Peyer's patch (tissue), 4 donors: ENCODE measurements at regions not wholly inside any gene's neighbourhood (a gene's known extent, or its start where the extent isn't known, plus 50 kb on each side); places are given as distances from the start of the nearest gene placed in this dataset.

Experiments used
- CTCF ChIP-seq, 6 experiments: fragments of 450-650 bp in 4 of 6; fragments of 200-600 bp in 2 of 6; sonication (generic) in 1 of 6; IDR thresholded peaks; one replicate each; pipeline ENCODE4 v1.5.1; 2017 to 2019; ENCODE audit warnings: antibody characterized with exemption in 6 of 6, mild to moderate bottlenecking in 3 of 6, moderate library complexity in 1 of 6
- POLR2A ChIP-seq, 2 donors: fragments of 450-650 bp; IDR thresholded peaks; one replicate each; pipeline ENCODE4 v1.5.1; 2017; ENCODE audit warnings: antibody characterized with exemption in 2 of 2, mild to moderate bottlenecking in 2 of 2, moderate library complexity in 2 of 2

- TF ChIP-seq CTCF (IDR thresholded peaks at IDR 0.05) (no peak), POLR2A (IDR thresholded peaks at IDR 0.05) (no peak)
Measured at GRCh38 chr14:86513056-86513455, 983.1 kb downstream of the FLRT2 start.
